ENCODE measurements at regions not wholly inside any gene's neighbourhood (a gene's known extent, or its start where the extent isn't known, plus 50 kb on each side); places are given as distances from the start of the nearest gene placed in this dataset.

- H3K4me2 ChIP-seq (ENCODE audit: low read length), result no peak overlapping the region
- H3K4me3 ChIP-seq (replicated peaks in 1 of 2; ENCODE audit: low read depth in 1 of 2, low read length in 2 of 2), result no peak overlapping the region
- H3K9ac ChIP-seq (ENCODE audit: low read length), result no peak overlapping the region
- DNase-seq (ENCODE audit: low read depth, low spot score), result no peak
- no peak for ATAC-seq
- H3K79me2 ChIP-seq (ENCODE audit: insufficient read depth, low read length), result no peaks in the 10 kb centered on the region
- no peaks in the 10 kb centered on the region for H3K27me3 ChIP-seq (ENCODE audit: insufficient read depth, low read length)
- H3K36me3 ChIP-seq (ENCODE audit: control insufficient read depth in 1 of 2, insufficient read depth in 2 of 2, low read length in 2 of 2), result no peaks in the 10 kb centered on the region
- ChIA-PET CTCF (no interaction called here), RAD21 (ENCODE audit: low non-redundant PET in 1 of 2, low total read pairs in 2 of 2, uncharacterized antibody in 2 of 2, unreplicated experiment in 2 of 2) (no interaction called here), POLR2A (no interaction called here)
- no peak overlapping the region for H2AFZ ChIP-seq (ENCODE audit: low read depth, low read length, poor library complexity, severe bottlenecking)
- peaks cover 13 to 31% of the 10 kb centered on the region in 2 experiments; a peak in 3 of 4 replicates for H3K9me3 ChIP-seq (ENCODE audit: control insufficient read depth in 1 of 2, insufficient read depth in 1 of 2, low read depth in 1 of 2, low read length in 2 of 2)
- H3K4me1 ChIP-seq (ENCODE audit: control insufficient read depth in 1 of 2, insufficient read depth in 2 of 2, low read length in 2 of 2), result no peaks in the 10 kb centered on the region
- no peaks in the 10 kb centered on the region for H3K9me2 ChIP-seq (ENCODE audit: insufficient read depth)
- intact Hi-C loops (cut with micrococcal nuclease), result no loop called here
- BruUV-seq (replicated peaks), result no TSS peak
- H3K27ac ChIP-seq (ENCODE audit: low read depth, low read length), result no peak overlapping the region
- TF ChIP-seq POLR2A (IDR thresholded peaks at IDR 0.05; ENCODE audit: borderline replicate concordance, extremely low read depth, insufficient read depth, insufficient read length) (no peak), ZBTB33 (IDR thresholded peaks at IDR 0.05; ENCODE audit: extremely low read depth, insufficient replicate concordance, low read length) (no peak), ZNF274 (IDR thresholded peaks at IDR 0.05; ENCODE audit: low read depth, low read length) (no peak), SP1 (IDR thresholded peaks at IDR 0.05; ENCODE audit: low read depth) (no peak), CEBPB (IDR thresholded peaks at IDR 0.05; ENCODE audit: low read depth) (no peak)
- H4K20me1 ChIP-seq (ENCODE audit: insufficient read depth), result no peaks in the 10 kb centered on the region
Measured at GRCh38 chr10:10314626-10315025, 703.0 kb upstream of the CELF2 start.

- ChIA-PET RAD21 (ENCODE audit: low non-redundant PET in 1 of 2, low total read pairs in 2 of 2, uncharacterized antibody in 2 of 2, unreplicated experiment in 2 of 2) (no interaction called here), POLR2A (no interaction called here), CTCF (no interaction called here)
- Histone ChIP-seq H3K27ac (ENCODE audit: low read depth, low read length) (no peak overlapping the region), H3K9me3 (ENCODE audit: control insufficient read depth in 1 of 2, insufficient read depth in 1 of 2, low read depth in 1 of 2, low read length in 2 of 2) (peaks cover 13 to 35% of the 10 kb centered on the region in 2 experiments; a peak in 3 of 4 replicates), H3K36me3 (ENCODE audit: control insufficient read depth in 1 of 2, insufficient read depth in 2 of 2, low read length in 2 of 2) (no peaks in the 10 kb centered on the region), H3K4me2 (ENCODE audit: low read length) (no peak overlapping the region), H2AFZ (ENCODE audit: low read depth, low read length, poor library complexity, severe bottlenecking) (no peak overlapping the region), H4K20me1 (ENCODE audit: insufficient read depth) (no peaks in the 10 kb centered on the region), H3K4me3 (replicated peaks in 1 of 2; ENCODE audit: low read depth in 1 of 2, low read length in 2 of 2) (no peak overlapping the region), H3K27me3 (ENCODE audit: insufficient read depth, low read length) (no peaks in the 10 kb centered on the region), H3K4me1 (ENCODE audit: control insufficient read depth in 1 of 2, insufficient read depth in 2 of 2, low read length in 2 of 2) (no peaks in the 10 kb centered on the region), H3K79me2 (ENCODE audit: insufficient read depth, low read length) (no peaks in the 10 kb centered on the region), H3K9me2 (ENCODE audit: insufficient read depth) (no peaks in the 10 kb centered on the region), H3K9ac (ENCODE audit: low read length) (no peak overlapping the region)
- BruUV-seq (replicated peaks), result no TSS peak
- ATAC-seq, result no peak
- intact Hi-C loops (cut with micrococcal nuclease), result no loop called here
- TF ChIP-seq EZH2phosphoT487 (IDR thresholded peaks at IDR 0.05; ENCODE audit: borderline replicate concordance) (no peak), POLR2AphosphoS5 (IDR thresholded peaks at IDR 0.05; ENCODE audit: low read depth, low read length) (no peak)
- DNase-seq (ENCODE audit: low read depth, low spot score), result no peak
Measured at GRCh38 chr10:10315989-10316388, 701.7 kb upstream of the CELF2 start.

Data from HCT116 (cell line).